H1 (cell line): ENCODE measurements at regions not wholly inside any gene's neighbourhood (a gene's known extent, or its start where the extent isn't known, plus 50 kb on each side); places are given as distances from the start of the nearest gene placed in this dataset.

Experiments
- CTCF ChIA-PET: fragments of 300-600 bp; sonication (Branson Sonifier 250); formaldehyde crosslinking; loops from one replicate; lab custom pipeline; 2021; ENCODE audit not compliant: partially characterized antibody; lab: Charles Lee
- POLR2A ChIA-PET: fragments of 300-600 bp; sonication (Branson Sonifier 250); formaldehyde crosslinking; loops from one replicate; lab custom pipeline; 2021; ENCODE audit warnings: inconsistent platforms; ENCODE audit not compliant: partially characterized antibody; lab: Charles Lee
- DNase-seq, 2 experiments: peaks; one replicate each; pipeline versions ENCODE4 v3.0.0 to v3.0.0-alpha.2; 2010 to 2022; ENCODE audit warnings: low spot score in 2 of 2, low read depth in 1 of 2, mixed read lengths in 1 of 2
- FAIRE-seq: peaks from 2 replicates; lab custom pipeline; 2011; peaks lifted over from hg19 to GRCh38; lab: Jason Lieb, UNC
- H2AFZ ChIP-seq: 2 replicates; pipeline ENCODE4 v1.8.1; 2012; ENCODE audit warnings: low read length, inconsistent platforms
- H2AK5ac ChIP-seq: 2 replicates; pipeline ENCODE4 v1.6.1; 2013; ENCODE audit warnings: low read depth, low read length
- H2BK120ac ChIP-seq: replicated peaks from 2 replicates; pipeline ENCODE3; 2013; ENCODE audit warnings: low read depth, low read length, inconsistent platforms
- H2BK12ac ChIP-seq: 2 replicates; pipeline ENCODE4 v1.6.1; 2013; ENCODE audit warnings: low read depth, low read length
- H2BK15ac ChIP-seq: 2 replicates; pipeline ENCODE4 v1.6.1; 2013; ENCODE audit warnings: low read length
- H2BK20ac ChIP-seq: 2 replicates; pipeline ENCODE4 v1.6.1; 2013; ENCODE audit warnings: low read length
- H2BK5ac ChIP-seq: 2 replicates; pipeline ENCODE4 v1.6.1; 2013; ENCODE audit warnings: low read depth, low read length
- H3K14ac ChIP-seq: 2 replicates; pipeline ENCODE4 v1.6.1; 2013; ENCODE audit warnings: inconsistent platforms; ENCODE audit not compliant: insufficient read length
- H3K18ac ChIP-seq: 2 replicates; pipeline ENCODE4 v1.6.1; 2013; ENCODE audit warnings: low read length; ENCODE audit errors: extremely low read depth
- H3K23ac ChIP-seq: 2 replicates; pipeline ENCODE4 v1.6.1; 2013; ENCODE audit warnings: inconsistent platforms; ENCODE audit not compliant: insufficient read length
- H3K23me2 ChIP-seq: 2 replicates; pipeline ENCODE4 v1.6.1; 2013; ENCODE audit warnings: low read depth, low read length
- H3K27ac ChIP-seq: 2 replicates; pipeline ENCODE4 v1.6.1; 2011; ENCODE audit warnings: low read depth, low read length, inconsistent platforms
- H3K27me3 ChIP-seq, 4 experiments: replicated peaks in 1 of 4; 1 replicate in 1 of 4; 2 replicates in 3 of 4; pipeline versions ENCODE4 v1.6.1 to v1.8.1; 2011 to 2013; ENCODE audit warnings: low read length in 3 of 4, mild to moderate bottlenecking in 3 of 4, inconsistent platforms in 2 of 4, mixed read lengths in 2 of 4, moderate library complexity in 1 of 4; ENCODE audit not compliant: control insufficient read depth in 3 of 4, insufficient read depth in 3 of 4; ENCODE audit errors: extremely low read depth in 1 of 4
- H3K36me3 ChIP-seq, 4 experiments: 2 replicates each; pipeline versions ENCODE4 v1.6.1 to v1.8.1; 2011 to 2013; ENCODE audit warnings: mild to moderate bottlenecking in 4 of 4, low read length in 3 of 4, moderate library complexity in 2 of 4, control low read depth in 1 of 4, inconsistent platforms in 1 of 4; ENCODE audit not compliant: insufficient read depth in 4 of 4, control insufficient read depth in 2 of 4
- H3K4ac ChIP-seq: replicated peaks from 2 replicates; pipeline ENCODE3; 2013; ENCODE audit warnings: low read length, low read depth, mixed read lengths, inconsistent platforms; ENCODE audit not compliant: insufficient read length
- H3K4me1 ChIP-seq, 4 experiments: replicated peaks in 1 of 4; 1 replicate in 1 of 4; 2 replicates in 3 of 4; pipeline versions ENCODE4 v1.6.1 to v1.8.1; 2011 to 2013; ENCODE audit warnings: low read length in 3 of 4, inconsistent platforms in 2 of 4, mixed read lengths in 1 of 4; ENCODE audit not compliant: insufficient read depth in 4 of 4, control insufficient read depth in 3 of 4
- H3K4me2 ChIP-seq, 2 experiments: 2 replicates each; pipeline versions ENCODE4 v1.6.1 to v1.8.1; 2011 to 2013; ENCODE audit warnings: low read depth in 2 of 2, low read length in 2 of 2, control low read depth in 1 of 2, inconsistent platforms in 1 of 2, mild to moderate bottlenecking in 1 of 2; ENCODE audit not compliant: insufficient read depth in 1 of 2
- H3K4me3 ChIP-seq, 4 experiments: fragments of 200-600, 300-600 bp in 1 of 4; sonication (generic), shearing (Covaris generic), sonication (Bioruptor Twin) in 1 of 4; 2 replicates each; pipeline versions ENCODE4 v1.5.1 to v1.8.1; 2011 to 2016; ENCODE audit warnings: low read length in 4 of 4, low read depth in 3 of 4, control low read depth in 2 of 4, inconsistent platforms in 2 of 4, mild to moderate bottlenecking in 2 of 4, mixed read lengths in 1 of 4, moderate library complexity in 1 of 4; ENCODE audit not compliant: insufficient read depth in 2 of 4; ENCODE audit errors: extremely low read depth in 1 of 4
- H3K56ac ChIP-seq: replicated peaks from 2 replicates; pipeline ENCODE3; 2013; ENCODE audit warnings: low read depth, mild to moderate bottlenecking, mixed read lengths, low read length, inconsistent platforms; ENCODE audit not compliant: insufficient read length
- H3K79me1 ChIP-seq: 2 replicates; pipeline ENCODE4 v1.6.1; 2013; ENCODE audit warnings: low read depth, low read length, control low read depth
- H3K79me2 ChIP-seq, 2 experiments: 2 replicates each; pipeline versions ENCODE4 v1.6.1 to v1.8.1; 2012 to 2013; ENCODE audit warnings: low read length in 2 of 2, mild to moderate bottlenecking in 2 of 2, inconsistent platforms in 1 of 2; ENCODE audit not compliant: insufficient read depth in 2 of 2, control insufficient read depth in 1 of 2
- H3K9ac ChIP-seq, 4 experiments: replicated peaks in 1 of 4; 1 replicate in 1 of 4; 2 replicates in 3 of 4; pipeline versions ENCODE4 v1.6.1 to v1.8.1; 2011 to 2013; ENCODE audit warnings: low read depth in 3 of 4, low read length in 3 of 4, control low read depth in 2 of 4, mild to moderate bottlenecking in 2 of 4, moderate library complexity in 2 of 4, inconsistent platforms in 1 of 4; ENCODE audit errors: extremely low read depth in 1 of 4
- H3K9me3 ChIP-seq, 2 experiments: 2 replicates each; pipeline versions ENCODE4 v1.6.1 to v1.8.1; 2012 to 2013; ENCODE audit warnings: mild to moderate bottlenecking in 2 of 2, moderate library complexity in 2 of 2, control low read depth in 1 of 2, inconsistent platforms in 1 of 2, low read depth in 1 of 2, low read length in 1 of 2, mixed read lengths in 1 of 2; ENCODE audit not compliant: insufficient read depth in 2 of 2
- H4K20me1 ChIP-seq, 2 experiments: replicated peaks in 1 of 2; 2 replicates each; pipeline versions ENCODE3 to v1.8.1; 2011 to 2013; ENCODE audit warnings: inconsistent platforms in 2 of 2, low read length in 2 of 2, mild to moderate bottlenecking in 1 of 2; ENCODE audit not compliant: insufficient read depth in 2 of 2, control insufficient read depth in 1 of 2
- H4K5ac ChIP-seq: 2 replicates; pipeline ENCODE4 v1.6.1; 2013; ENCODE audit warnings: low read length, low read depth, mixed read lengths, inconsistent platforms; ENCODE audit not compliant: insufficient read length
- H4K8ac ChIP-seq: 2 replicates; pipeline ENCODE4 v1.8.0; 2013; ENCODE audit warnings: mild to moderate bottlenecking, moderate library complexity, low read length, inconsistent platforms; ENCODE audit not compliant: insufficient read depth; ENCODE audit errors: extremely low read depth
- H4K91ac ChIP-seq: replicated peaks from 2 replicates; pipeline ENCODE3; 2013; ENCODE audit warnings: low read length, mixed read lengths, inconsistent platforms; ENCODE audit not compliant: insufficient read length
- CEBPB ChIP-seq: IDR thresholded peaks from 2 replicates; pipeline ENCODE4 v1.6.1; 2012; ENCODE audit warnings: low read depth, low read length
- GTF2F1 ChIP-seq: IDR thresholded peaks from 2 replicates; pipeline ENCODE4 v1.6.1; 2012; ENCODE audit warnings: low read depth, low read length, improper control_type of control experiment, borderline replicate concordance
- KDM4A ChIP-seq: IDR thresholded peaks from one replicate; pipeline ENCODE4 v1.7.1; 2012; ENCODE audit warnings: low read depth, mild to moderate bottlenecking, moderate library complexity, low read length, inconsistent platforms; ENCODE audit not compliant: severe bottlenecking
- SIX5 ChIP-seq: IDR thresholded peaks from 2 replicates; pipeline ENCODE4 v1.6.1; 2011; ENCODE audit warnings: mild to moderate bottlenecking, low read depth, low read length
- TAF1 ChIP-seq: IDR thresholded peaks from 2 replicates; pipeline ENCODE4 v1.6.1; 2011; ENCODE audit warnings: mild to moderate bottlenecking, low read depth, low read length
- WGBS, 2 experiments: shearing (Covaris generic) in 1 of 2; methylation state at CpG; one replicate each; pipeline versions ENCODE4 v1.1.6 to v1.1.7; 2013 to 2015; ENCODE audit warnings: low lambda C conversion rate in 2 of 2, mixed read lengths in 2 of 2, inconsistent platforms in 1 of 2, low coverage in 1 of 2, missing lambda C conversion rate in 1 of 2; ENCODE audit not compliant: insufficient replicate concordance in 2 of 2, insufficient coverage in 1 of 2, insufficient read length in 1 of 2; ENCODE audit errors: extremely low coverage in 1 of 2, missing lambda C conversion rate in 1 of 2; 5-methylcytosine and 5-hydroxymethylcytosine counted together

DNA sequence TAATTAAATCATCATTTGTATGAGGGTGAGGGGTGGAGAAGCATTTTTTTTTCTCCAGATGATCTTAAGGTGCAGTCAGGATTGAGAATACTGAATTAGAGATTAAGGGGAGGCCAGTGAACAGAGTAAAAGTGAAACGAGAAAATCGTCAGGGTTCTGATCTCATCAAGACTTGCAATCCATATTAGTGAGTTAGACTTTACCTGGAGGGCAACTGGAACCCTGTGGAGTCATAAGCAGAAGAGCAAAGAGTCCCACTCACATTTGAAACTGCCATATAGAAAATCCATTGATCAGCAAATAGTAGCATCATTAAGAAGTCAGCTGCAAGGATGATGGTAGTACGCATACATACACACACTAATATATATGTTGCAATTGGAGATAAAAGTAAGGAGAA lies 466.2 kb upstream of the PAPPA start:
- Histone ChIP-seq H3K9ac (no peak overlapping the region), H2BK5ac (no peak overlapping the region), H2BK15ac (no peak overlapping the region), H3K23me2 (no peaks in the 10 kb centered on the region), H4K20me1 (no peaks in the 10 kb centered on the region), H2BK120ac (no peak overlapping the region), H2BK20ac (no peak overlapping the region), H3K9me3 (no peaks in the 10 kb centered on the region), H4K5ac (no peak overlapping the region), H3K4me2 (no peak overlapping the region), H3K18ac (no peak overlapping the region), H3K4me1 (no peaks in the 10 kb centered on the region), H2BK12ac (no peak overlapping the region), H3K14ac (no peak overlapping the region), H4K91ac (no peak overlapping the region), H3K79me2 (no peaks in the 10 kb centered on the region), H3K79me1 (no peaks in the 10 kb centered on the region), H2AFZ (no peak overlapping the region), H3K4me3 (no peak overlapping the region), H2AK5ac (no peak overlapping the region), H3K27me3 (no peaks in the 10 kb centered on the region), H4K8ac (no peak overlapping the region), H3K27ac (no peak overlapping the region), H3K4ac (no peak overlapping the region), H3K36me3 (no peaks in the 10 kb centered on the region; a peak in 1 of 8 replicates), H3K56ac (no peak overlapping the region), H3K23ac (no peak overlapping the region)
- no peak for DNase-seq
- ChIA-PET POLR2A (no interaction called here), CTCF (interaction anchor here (0.7 to 1.0 kb wide), 2 partner anchors 35 to 94 kb away, joined by 3 read pairs; no protein-coding TSS in a partner anchor)
- FAIRE-seq, result no peak
- no peak for TF ChIP-seq TAF1
- TF ChIP-seq KDM4A, result no peak
- TF ChIP-seq CEBPB, result no peak
- TF ChIP-seq SIX5, result no peak
- TF ChIP-seq GTF2F1, result no peak
- WGBS, 2 experiments, result 78% methylated on average over 3 of the region's 3 CpGs; no CpG with 5 or more reads in 1 of the 2 experiments
